ENCODE measurements at regions not wholly inside any gene's neighbourhood (a gene's known extent, or its start where the extent isn't known, plus 50 kb on each side); places are given as distances from the start of the nearest gene placed in this dataset.
"Not testable (repeated sequence)": the region's sequence is repeated elsewhere in the genome, so short reads cannot be mapped to it uniquely, and the experiment has no call there.

GRCh38 chr12:18837025-18837424, 99.1 kb downstream of the CAPZA3 start:
- intact Hi-C loops (cut with micrococcal nuclease) = no loop called here
- H2AFZ ChIP-seq (ENCODE audit: low read depth, low read length) = no peak overlapping the region

DNA sequence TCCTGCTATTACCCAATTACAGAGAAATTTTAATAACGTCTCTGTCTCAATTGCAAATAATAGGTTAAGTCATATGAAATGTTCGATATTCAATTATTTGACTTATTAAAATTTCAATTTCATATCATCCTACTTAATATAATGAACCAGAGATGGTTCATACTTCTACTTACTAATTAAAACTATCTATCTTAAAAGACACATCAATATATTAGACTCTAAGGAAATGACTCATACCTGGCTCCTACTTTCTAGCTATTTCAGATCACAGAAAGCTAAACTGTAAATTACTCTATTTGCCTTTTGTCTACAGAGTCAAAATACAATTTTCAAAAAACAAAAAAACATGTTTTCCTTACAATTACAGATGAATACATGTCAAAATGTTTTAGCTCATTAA, 99.6 kb downstream of the CAPZA3 start:
- intact Hi-C loops (cut with micrococcal nuclease) (no loop called here), dilution Hi-C loops (cut with MboI; ENCODE audit: extremely low pct_ligation_motif_present, low sequenced_read_pairs) (no loop called here)
- Histone ChIP-seq H4K20me1 (replicated peaks; ENCODE audit: control insufficient read depth, extremely low read depth, insufficient read depth, low read length) (no peaks in the 10 kb centered on the region), H3K36me3 (ENCODE audit: control insufficient read depth in 2 of 2, extremely low read depth in 1 of 2, insufficient read depth in 2 of 2, low read length in 2 of 2) (no peaks in the 10 kb centered on the region), H3K4me3 (replicated peaks in 1 of 3; ENCODE audit: insufficient read depth in 1 of 3, low read depth in 1 of 3, low read length in 3 of 3) (no peak overlapping the region), H3K9me3 (replicated peaks; ENCODE audit: control insufficient read depth, insufficient read depth, low read length) (no peaks in the 10 kb centered on the region), H3K27me3 (ENCODE audit: control insufficient read depth in 2 of 2, insufficient read depth in 2 of 2, low read length in 2 of 2) (no peaks in the 10 kb centered on the region), H3K27ac (ENCODE audit: insufficient read depth, low read depth, low read length) (no peak overlapping the region), H3K9me1 (replicated peaks; ENCODE audit: control insufficient read depth, extremely low read depth, insufficient read depth, low read length) (no peaks in the 10 kb centered on the region), H2AFZ (ENCODE audit: low read depth, low read length) (no peak overlapping the region), H3K9ac (replicated peaks; ENCODE audit: extremely low read depth, insufficient read depth, low read length) (no peak overlapping the region), H3K4me2 (ENCODE audit: insufficient read depth, low read length) (no peak overlapping the region), H3K4me1 (ENCODE audit: control insufficient read depth, extremely low read depth, insufficient read depth, low read length) (no peaks in the 10 kb centered on the region), H3K79me2 (ENCODE audit: control insufficient read depth, insufficient read depth, low read length) (no peaks in the 10 kb centered on the region)
- DNase-seq (ENCODE audit: low read depth, low spot score) (no peak), FAIRE-seq (no peak)
- CTCF ChIA-PET = interaction anchor here (0.6 kb wide), 1 partner anchor 260 kb away, joined by 3 read pairs; no protein-coding TSS in a partner anchor
- TF ChIP-seq JUN (IDR thresholded peaks at IDR 0.05; ENCODE audit: borderline replicate concordance, insufficient read depth, insufficient read length, low read depth) (no peak), EZH2 (IDR thresholded peaks at IDR 0.05; ENCODE audit: borderline replicate concordance, low read depth, low read length, severe bottlenecking) (no peak), POLR2AphosphoS5 (IDR thresholded peaks at IDR 0.05; ENCODE audit: insufficient read depth, low read depth, low read length) (no peak), GATA2 (IDR thresholded peaks at IDR 0.05; ENCODE audit: insufficient read depth, insufficient read length, low read depth, low read length) (no peak), MYC (IDR thresholded peaks at IDR 0.05; ENCODE audit: low read depth, low read length) (no peak), POLR2A (IDR thresholded peaks at IDR 0.05; ENCODE audit: low read depth, low read length) (no peak), FOS (IDR thresholded peaks at IDR 0.05; ENCODE audit: borderline replicate concordance, insufficient read depth, low read length) (no peak)
- TF ChIP-seq, protein P1, sequence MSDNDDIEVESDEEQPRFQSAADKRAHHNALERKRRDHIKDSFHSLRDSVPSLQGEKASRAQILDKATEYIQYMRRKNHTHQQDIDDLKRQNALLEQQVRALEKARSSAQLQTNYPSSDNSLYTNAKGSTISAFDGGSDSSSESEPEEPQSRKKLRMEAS (IDR thresholded peaks at IDR 0.05; ENCODE audit: insufficient read depth, insufficient read length) = no peak
- TF ChIP-seq, protein P2, sequence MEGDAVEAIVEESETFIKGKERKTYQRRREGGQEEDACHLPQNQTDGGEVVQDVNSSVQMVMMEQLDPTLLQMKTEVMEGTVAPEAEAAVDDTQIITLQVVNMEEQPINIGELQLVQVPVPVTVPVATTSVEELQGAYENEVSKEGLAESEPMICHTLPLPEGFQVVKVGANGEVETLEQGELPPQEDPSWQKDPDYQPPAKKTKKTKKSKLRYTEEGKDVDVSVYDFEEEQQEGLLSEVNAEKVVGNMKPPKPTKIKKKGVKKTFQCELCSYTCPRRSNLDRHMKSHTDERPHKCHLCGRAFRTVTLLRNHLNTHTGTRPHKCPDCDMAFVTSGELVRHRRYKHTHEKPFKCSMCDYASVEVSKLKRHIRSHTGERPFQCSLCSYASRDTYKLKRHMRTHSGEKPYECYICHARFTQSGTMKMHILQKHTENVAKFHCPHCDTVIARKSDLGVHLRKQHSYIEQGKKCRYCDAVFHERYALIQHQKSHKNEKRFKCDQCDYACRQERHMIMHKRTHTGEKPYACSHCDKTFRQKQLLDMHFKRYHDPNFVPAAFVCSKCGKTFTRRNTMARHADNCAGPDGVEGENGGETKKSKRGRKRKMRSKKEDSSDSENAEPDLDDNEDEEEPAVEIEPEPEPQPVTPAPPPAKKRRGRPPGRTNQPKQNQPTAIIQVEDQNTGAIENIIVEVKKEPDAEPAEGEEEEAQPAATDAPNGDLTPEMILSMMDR (IDR thresholded peaks at IDR 0.05; ENCODE audit: extremely low read depth in 1 of 2, insufficient read depth in 1 of 2, low read depth in 1 of 2, low read length in 2 of 2) = no peak
- POLR2A ChIA-PET = no interaction called here
- BruUV-seq (replicated peaks) = no TSS peak

More at GRCh38 chr12:18837025-18837424, 99.1 kb downstream of the CAPZA3 start:
- Histone ChIP-seq H3K9ac (replicated peaks; ENCODE audit: extremely low read depth, insufficient read depth, low read length) (no peak overlapping the region), H3K79me2 (ENCODE audit: control insufficient read depth, insufficient read depth, low read length) (no peaks in the 10 kb centered on the region), H3K27me3 (ENCODE audit: control insufficient read depth in 2 of 2, insufficient read depth in 2 of 2, low read length in 2 of 2) (no peaks in the 10 kb centered on the region), H3K4me3 (replicated peaks in 1 of 3; ENCODE audit: insufficient read depth in 1 of 3, low read depth in 1 of 3, low read length in 3 of 3) (no peak overlapping the region), H3K9me1 (replicated peaks; ENCODE audit: control insufficient read depth, extremely low read depth, insufficient read depth, low read length) (no peaks in the 10 kb centered on the region), H4K20me1 (replicated peaks; ENCODE audit: control insufficient read depth, extremely low read depth, insufficient read depth, low read length) (no peaks in the 10 kb centered on the region), H3K4me2 (ENCODE audit: insufficient read depth, low read length) (no peak overlapping the region), H3K9me3 (replicated peaks; ENCODE audit: control insufficient read depth, insufficient read depth, low read length) (no peaks in the 10 kb centered on the region), H3K27ac (ENCODE audit: insufficient read depth, low read depth, low read length) (no peak overlapping the region), H3K36me3 (ENCODE audit: control insufficient read depth in 2 of 2, extremely low read depth in 1 of 2, insufficient read depth in 2 of 2, low read length in 2 of 2) (no peaks in the 10 kb centered on the region), H3K4me1 (ENCODE audit: control insufficient read depth, extremely low read depth, insufficient read depth, low read length) (no peaks in the 10 kb centered on the region)
- ChIA-PET CTCF (interaction anchor here (0.6 kb wide), 1 partner anchor 260 kb away, joined by 3 read pairs; no protein-coding TSS in a partner anchor), POLR2A (no interaction called here)
- DNase-seq (ENCODE audit: low read depth, low spot score) (no peak), FAIRE-seq (no peak)
- dilution Hi-C loops (cut with MboI; ENCODE audit: extremely low pct_ligation_motif_present, low sequenced_read_pairs) = no loop called here
- TF ChIP-seq POLR2AphosphoS5 (IDR thresholded peaks at IDR 0.05; ENCODE audit: insufficient read depth, low read depth, low read length) (no peak), MYC (IDR thresholded peaks at IDR 0.05; ENCODE audit: low read depth, low read length) (no peak)
- no TSS peak for BruUV-seq (replicated peaks)

DNA sequence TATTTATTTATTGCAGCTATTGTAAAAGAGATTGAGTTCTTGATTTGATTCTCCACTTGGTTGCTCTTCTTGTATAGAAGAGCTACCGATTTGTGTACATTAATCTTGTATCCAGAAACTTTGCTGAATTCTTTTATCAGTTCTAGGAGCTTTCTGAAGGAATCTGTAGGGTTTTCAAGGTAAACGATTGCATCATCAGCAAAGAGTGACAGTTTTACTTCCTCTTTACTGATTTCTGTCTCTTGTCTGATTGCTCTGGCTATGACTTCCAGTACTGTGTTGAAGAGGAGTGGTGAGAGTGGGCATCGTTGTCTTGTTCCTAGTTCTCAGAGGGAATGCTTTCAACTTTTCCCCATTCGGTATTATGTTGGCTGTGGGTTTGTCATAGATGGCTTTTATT, 103.1 kb downstream of the CAPZA3 start:
- H3K36me3 ChIP-seq (ENCODE audit: control insufficient read depth in 2 of 2, extremely low read depth in 1 of 2, insufficient read depth in 2 of 2, low read length in 2 of 2); H3K9ac ChIP-seq (replicated peaks; ENCODE audit: extremely low read depth, insufficient read depth, low read length); DNase-seq (ENCODE audit: low read depth, low spot score); POLR2A ChIA-PET; H3K9me3 ChIP-seq (replicated peaks; ENCODE audit: control insufficient read depth, insufficient read depth, low read length); H3K27ac ChIP-seq (ENCODE audit: insufficient read depth, low read depth, low read length); H3K9me1 ChIP-seq (replicated peaks; ENCODE audit: control insufficient read depth, extremely low read depth, insufficient read depth, low read length); FAIRE-seq; H2AFZ ChIP-seq (ENCODE audit: low read depth, low read length); H3K4me2 ChIP-seq (ENCODE audit: insufficient read depth, low read length); H4K20me1 ChIP-seq (replicated peaks; ENCODE audit: control insufficient read depth, extremely low read depth, insufficient read depth, low read length); intact Hi-C loops (cut with micrococcal nuclease); H3K27me3 ChIP-seq (ENCODE audit: control insufficient read depth in 2 of 2, insufficient read depth in 2 of 2, low read length in 2 of 2); dilution Hi-C loops (cut with MboI; ENCODE audit: extremely low pct_ligation_motif_present, low sequenced_read_pairs); H3K4me1 ChIP-seq (ENCODE audit: control insufficient read depth, extremely low read depth, insufficient read depth, low read length); CTCF ChIA-PET; H3K4me3 ChIP-seq (replicated peaks in 1 of 3; ENCODE audit: insufficient read depth in 1 of 3, low read depth in 1 of 3, low read length in 3 of 3); BruUV-seq (replicated peaks); H3K79me2 ChIP-seq (ENCODE audit: control insufficient read depth, insufficient read depth, low read length): not testable (repeated sequence)
